GM18867 (cell line): ENCODE measurements at regions not wholly inside any gene's neighbourhood (a gene's known extent, or its start where the extent isn't known, plus 50 kb on each side); places are given as distances from the start of the nearest gene placed in this dataset.
"Not testable (repeated sequence)": the region's sequence is repeated elsewhere in the genome, so short reads cannot be mapped to it uniquely, and the experiment has no call there.

Experiments used
- ATAC-seq: cut with Tn5 transposase; IDR thresholded peaks from one replicate; pipeline ENCODE4 v1.9.1; 2021; ENCODE audit warnings: mild to moderate bottlenecking, moderate library complexity; ENCODE audit not compliant: unreplicated experiment

GRCh38 chr2:187986390-187987105 is 305.1 kb upstream of the GULP1 start:
- ATAC-seq = peak; percentile 25

DNA sequence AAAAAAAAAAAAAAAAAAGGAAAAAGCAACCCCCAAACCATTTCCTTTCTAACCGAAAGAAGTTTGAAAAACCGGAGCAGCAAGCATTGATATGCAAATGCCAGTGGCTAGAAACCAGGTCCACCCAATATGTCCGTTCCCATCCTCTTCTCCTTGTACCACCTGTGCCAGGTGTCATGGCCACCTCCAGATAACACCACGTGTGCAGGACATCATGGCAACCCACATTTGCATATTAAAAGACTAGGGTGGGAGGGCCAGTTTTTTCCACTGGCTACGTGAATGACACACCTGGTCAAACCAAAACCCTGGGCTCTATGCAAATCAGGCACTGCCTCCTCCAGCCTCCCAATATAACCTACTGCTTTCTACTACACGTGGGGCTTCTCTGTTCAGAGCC is 303.3 kb upstream of the GULP1 start:
- peak; percentile 36 for ATAC-seq

GRCh38 chr2:187989925-187990623 is 301.6 kb upstream of the GULP1 start:
- ATAC-seq = peak; percentile 36

- no peak for ATAC-seq
These were observed 300.3 kb upstream of the GULP1 start for GRCh38 chr2:187991389-187991788.

DNA sequence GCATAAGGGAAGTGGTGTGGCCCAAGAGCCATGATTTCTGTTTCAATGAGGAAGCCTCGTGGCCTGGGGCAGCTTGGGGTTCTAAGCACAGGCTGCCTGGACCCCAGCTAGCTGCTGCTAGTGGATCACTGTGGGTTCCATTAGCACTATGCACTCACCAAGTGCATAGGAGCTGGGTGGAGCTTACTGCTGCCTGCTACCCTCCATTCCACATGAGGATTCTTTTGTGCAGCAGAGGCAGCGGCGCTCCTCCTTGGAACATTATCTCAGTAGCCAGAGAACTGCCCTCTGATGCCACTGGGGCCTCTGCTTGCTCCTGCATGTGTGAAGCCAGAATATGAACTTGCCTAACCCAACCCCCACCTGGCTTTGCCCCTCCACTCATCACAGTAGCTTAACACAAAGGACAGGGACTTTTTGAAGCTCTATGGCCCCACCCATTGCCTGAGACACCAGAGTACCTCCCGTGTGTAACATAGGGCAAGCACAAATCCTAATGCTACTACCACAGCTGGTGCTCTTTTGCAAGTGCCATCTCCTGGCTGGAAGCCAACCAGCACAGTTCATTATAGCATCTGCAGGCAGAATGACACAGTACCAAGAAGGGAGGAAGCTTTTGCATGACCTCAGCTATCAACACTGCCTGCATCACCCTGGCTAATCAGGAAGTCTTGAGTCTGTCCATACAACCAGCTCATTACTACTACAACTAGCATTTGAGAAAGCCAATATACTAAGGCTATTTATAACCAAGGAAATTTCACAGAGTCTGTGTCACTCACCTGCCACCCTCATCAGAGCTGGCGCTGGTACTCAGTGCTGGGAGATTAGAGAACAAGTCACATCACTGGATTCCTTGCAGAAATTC is 297.0 kb upstream of the GULP1 start:
- peak; percentile 56 for ATAC-seq

DNA sequence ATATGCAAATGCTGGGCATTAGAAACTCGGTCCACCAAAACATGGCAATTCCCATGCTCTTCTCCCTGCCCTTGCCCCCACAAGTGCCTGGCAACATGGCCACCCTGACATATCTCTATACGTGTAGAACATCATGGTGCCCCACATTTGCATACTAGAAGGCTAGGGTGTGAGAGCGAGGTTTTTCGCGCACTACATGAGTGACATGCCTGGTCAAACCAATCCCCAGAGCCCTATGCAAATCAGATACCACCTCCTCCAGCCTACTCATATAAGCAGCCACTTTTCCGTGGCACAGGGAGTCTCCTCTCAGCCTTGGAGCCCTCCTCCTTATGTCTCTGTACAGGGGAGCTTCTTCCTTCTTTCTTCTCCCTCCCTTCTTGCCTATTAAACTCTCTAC is 296.1 kb upstream of the GULP1 start:
- ATAC-seq = no peak

- ATAC-seq = no peak
These were observed 295.0 kb upstream of the GULP1 start for GRCh38 chr2:187996630-187997029.

GRCh38 chr2:188000189-188000588 is 291.5 kb upstream of the GULP1 start:
- ATAC-seq = no peak

DNA sequence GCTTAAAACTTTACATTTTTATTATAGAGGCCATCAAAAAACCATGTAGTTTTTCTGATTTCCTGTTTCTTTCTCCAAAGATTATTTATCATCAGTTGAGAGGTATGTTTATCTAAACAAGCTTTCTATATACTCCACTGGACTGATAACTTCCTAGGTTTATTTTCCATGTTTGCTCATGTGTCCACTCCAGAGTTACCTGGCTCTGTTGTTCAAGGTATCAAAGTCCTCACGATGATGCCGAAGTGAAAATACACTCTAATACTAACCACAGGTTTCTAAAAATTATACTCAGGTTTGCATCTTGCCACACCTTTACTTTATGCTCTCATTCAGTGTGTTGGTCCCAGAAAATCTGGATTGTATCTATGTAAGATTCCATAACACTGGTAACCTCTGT is 287.9 kb upstream of the GULP1 start:
- ATAC-seq = no peak

- ATAC-seq = no peak
These were observed 277.9 kb upstream of the GULP1 start for GRCh38 chr2:188013767-188014166.

- no peak for ATAC-seq
These were observed 274.8 kb upstream of the GULP1 start for GRCh38 chr2:188016917-188017316.

DNA sequence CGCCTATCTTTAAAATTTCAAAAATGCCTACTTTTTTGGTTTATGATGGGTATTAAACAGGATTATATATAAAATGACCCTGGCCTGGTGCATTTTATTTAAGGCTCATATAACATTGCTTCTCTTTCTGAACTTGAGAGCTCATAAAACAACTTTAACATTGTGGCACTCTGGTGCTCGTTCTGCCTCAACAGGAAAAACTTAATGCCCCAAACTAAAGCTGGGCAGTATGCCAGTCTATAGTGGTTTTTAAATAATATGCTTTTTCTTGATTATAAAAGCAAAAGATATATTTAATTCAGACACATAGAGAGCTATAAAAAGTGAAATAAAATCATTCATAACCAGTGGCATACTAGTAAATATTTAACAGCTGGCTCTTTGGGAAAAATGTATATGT is 269.3 kb upstream of the GULP1 start:
- ATAC-seq = no peak

GRCh38 chr2:188023035-188023434 is 268.6 kb upstream of the GULP1 start:
- no peak for ATAC-seq

DNA sequence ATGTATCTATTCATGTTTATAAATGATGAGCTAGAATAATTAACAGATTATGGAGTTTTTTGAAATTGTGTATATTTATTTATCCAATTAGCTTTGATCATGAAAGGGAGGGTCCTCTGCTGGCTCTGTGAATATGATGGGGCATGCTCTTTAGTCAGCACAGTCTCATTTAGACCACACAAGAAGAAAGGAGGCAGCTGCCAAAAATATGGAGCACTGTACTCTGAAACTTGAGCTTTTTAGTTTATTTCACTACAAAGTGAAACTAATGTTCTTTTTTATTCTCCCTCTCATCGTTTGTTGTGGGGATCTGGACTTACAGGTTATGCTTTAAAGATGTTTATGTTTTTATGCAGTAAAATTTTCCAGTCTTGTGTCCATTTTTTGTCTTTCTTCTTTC is 266.9 kb upstream of the GULP1 start:
- ATAC-seq = no peak

- no peak for ATAC-seq
These were observed 262.9 kb upstream of the GULP1 start for GRCh38 chr2:188028739-188029138.

GRCh38 chr2:188032306-188032705 is 259.4 kb upstream of the GULP1 start:
- ATAC-seq = no peak

DNA sequence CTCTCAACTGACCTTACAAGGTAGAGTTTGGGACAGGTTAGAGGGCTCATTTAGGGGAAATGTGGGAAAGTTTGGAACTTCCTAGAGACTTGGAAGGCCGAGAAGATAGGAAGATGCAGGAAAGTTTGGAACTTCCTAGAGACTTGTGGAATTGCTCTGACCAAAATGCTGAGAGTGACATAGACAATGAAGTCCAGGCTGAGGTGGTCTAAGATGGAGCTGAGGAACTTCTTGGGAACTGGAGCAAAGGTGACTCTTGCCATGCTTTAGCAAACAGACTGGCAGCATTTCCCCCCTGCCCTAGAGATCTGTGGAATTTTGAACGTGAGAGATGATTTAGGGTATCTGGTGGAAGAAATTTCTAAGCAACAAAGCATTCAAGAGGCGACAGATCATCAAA is 258.9 kb upstream of the GULP1 start:
- ATAC-seq = no peak

- not testable (repeated sequence) for ATAC-seq
These were observed 258.4 kb upstream of the GULP1 start for GRCh38 chr2:188033240-188033639.

DNA sequence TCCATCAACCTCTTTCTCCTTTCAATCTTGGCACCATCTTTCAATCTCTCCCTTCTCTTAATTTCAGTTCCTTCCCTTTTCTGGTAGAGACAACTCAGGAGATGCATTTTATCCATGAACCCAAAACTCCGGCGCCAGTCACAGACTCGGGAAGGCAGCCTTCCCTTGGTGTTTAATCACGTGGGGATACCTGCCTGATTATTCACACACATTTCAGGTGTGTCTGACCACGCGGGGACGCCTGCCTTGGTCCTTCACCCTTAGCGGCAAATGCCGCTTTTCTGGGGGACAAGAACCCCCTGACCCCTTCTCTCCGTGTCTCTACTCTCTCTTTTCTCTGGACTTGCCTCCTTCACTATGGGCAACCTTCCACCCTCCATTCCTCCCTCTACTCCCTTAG is 257.6 kb upstream of the GULP1 start:
- not testable (repeated sequence) for ATAC-seq

GRCh38 chr2:188035377-188035776 is 256.3 kb upstream of the GULP1 start:
- ATAC-seq = not testable (repeated sequence)

DNA sequence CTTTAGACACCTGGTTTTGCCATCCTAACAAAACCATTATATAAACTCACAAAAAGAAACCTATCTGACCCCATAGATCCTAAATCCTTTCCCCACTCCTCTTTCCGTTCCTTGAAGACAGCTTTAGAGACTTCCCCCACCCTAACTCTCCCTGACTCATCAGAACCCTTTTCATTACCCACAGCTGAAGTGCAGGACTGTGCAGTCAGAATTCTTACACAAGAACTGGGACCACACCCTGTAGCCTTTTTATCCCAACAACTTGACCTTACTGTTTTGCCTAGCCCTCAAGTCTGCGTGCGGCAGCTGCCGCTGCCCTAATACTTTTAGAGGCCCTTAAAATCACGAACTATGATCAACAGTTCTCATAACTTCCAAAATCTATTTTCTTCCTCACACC is 254.9 kb upstream of the GULP1 start:
- ATAC-seq = not testable (repeated sequence)

DNA sequence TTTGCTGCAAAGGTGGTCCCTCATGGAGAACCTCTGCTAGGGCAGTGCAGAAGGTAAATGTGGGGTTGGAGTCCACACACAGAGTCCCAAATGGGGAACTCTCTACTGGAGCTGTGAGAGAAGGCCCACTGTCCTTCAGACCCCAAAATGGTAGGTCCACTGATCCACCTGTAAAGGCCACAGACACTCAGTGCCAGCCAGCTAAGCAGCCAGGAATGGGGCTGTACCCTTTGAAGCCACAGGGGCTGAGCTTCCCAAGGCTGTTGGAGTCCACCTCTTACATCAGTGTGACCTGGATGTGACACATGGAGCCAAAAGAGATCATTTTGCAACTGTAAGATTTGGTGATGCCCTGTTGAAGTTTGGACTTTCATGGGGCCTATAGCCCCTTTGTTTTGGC is 252.4 kb upstream of the GULP1 start:
- no peak for ATAC-seq
